ENCODE measurements at regions not wholly inside any gene's neighbourhood (a gene's known extent, or its start where the extent isn't known, plus 50 kb on each side); places are given as distances from the start of the nearest gene placed in this dataset.

- DNase-seq (no peak), ATAC-seq (no peak)
- H3K27me3 ChIP-seq (ENCODE audit: insufficient read depth in 3 of 3, low read length in 2 of 3), result no peaks in the 10 kb centered on the region
- no peaks in the 10 kb centered on the region for H3K9me3 ChIP-seq
- H3K4me3 ChIP-seq, result no peak overlapping the region
- intact Hi-C loops (cut with DNase I), result no loop called here
- 92 to 96% (median 95%) methylated on average over 2 of the region's 2 CpGs for WGBS, 3 donors
- H3K4me1 ChIP-seq, result no peaks in the 10 kb centered on the region
- TF ChIP-seq, protein P1, sequence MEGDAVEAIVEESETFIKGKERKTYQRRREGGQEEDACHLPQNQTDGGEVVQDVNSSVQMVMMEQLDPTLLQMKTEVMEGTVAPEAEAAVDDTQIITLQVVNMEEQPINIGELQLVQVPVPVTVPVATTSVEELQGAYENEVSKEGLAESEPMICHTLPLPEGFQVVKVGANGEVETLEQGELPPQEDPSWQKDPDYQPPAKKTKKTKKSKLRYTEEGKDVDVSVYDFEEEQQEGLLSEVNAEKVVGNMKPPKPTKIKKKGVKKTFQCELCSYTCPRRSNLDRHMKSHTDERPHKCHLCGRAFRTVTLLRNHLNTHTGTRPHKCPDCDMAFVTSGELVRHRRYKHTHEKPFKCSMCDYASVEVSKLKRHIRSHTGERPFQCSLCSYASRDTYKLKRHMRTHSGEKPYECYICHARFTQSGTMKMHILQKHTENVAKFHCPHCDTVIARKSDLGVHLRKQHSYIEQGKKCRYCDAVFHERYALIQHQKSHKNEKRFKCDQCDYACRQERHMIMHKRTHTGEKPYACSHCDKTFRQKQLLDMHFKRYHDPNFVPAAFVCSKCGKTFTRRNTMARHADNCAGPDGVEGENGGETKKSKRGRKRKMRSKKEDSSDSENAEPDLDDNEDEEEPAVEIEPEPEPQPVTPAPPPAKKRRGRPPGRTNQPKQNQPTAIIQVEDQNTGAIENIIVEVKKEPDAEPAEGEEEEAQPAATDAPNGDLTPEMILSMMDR (IDR thresholded peaks at IDR 0.05), result no peak
- H3K36me3 ChIP-seq (ENCODE audit: insufficient read depth in 1 of 2, low read depth in 1 of 2), result no peaks in the 10 kb centered on the region
- no peak overlapping the region for H3K27ac ChIP-seq
Observed at GRCh38 chr1:60672449-60672848, 409.9 kb upstream of the NFIA start.

DNA sequence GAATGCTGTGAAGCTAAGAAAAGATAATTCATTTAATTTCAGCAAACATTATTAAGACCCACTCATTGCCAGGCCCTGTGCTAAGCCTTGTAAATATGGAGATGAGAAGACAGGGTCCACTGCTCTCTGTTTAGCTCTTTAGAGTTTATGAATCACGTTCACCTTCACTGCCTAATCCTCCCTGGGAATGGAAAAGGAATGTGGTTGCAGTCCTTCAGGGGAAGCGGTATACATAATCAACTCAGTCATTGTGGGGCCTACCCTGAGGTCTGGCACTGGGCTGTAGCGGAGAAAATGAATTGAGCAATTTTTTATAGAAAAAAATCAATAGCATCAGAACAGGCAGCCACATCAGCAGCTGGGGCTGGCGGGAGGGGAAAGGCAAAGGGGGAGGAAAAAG is 412.1 kb upstream of the NFIA start:
- DNase-seq (no peak), ATAC-seq (no peak)
- H3K9me3 ChIP-seq, result no peaks in the 10 kb centered on the region
- intact Hi-C loops (cut with DNase I), result no loop called here
- H3K27ac ChIP-seq, result no peak overlapping the region
- TF ChIP-seq, protein P1 (IDR thresholded peaks at IDR 0.05), result no peak
- H3K27me3 ChIP-seq (ENCODE audit: insufficient read depth in 3 of 3, low read length in 2 of 3), result no peaks in the 10 kb centered on the region
- H3K4me3 ChIP-seq, result no peak overlapping the region
- no peaks in the 10 kb centered on the region for H3K36me3 ChIP-seq (ENCODE audit: insufficient read depth in 1 of 2, low read depth in 1 of 2)
- H3K4me1 ChIP-seq, result no peaks in the 10 kb centered on the region
- WGBS, 3 donors, result 87 to 94% (median 93%) methylated on average over 4 of the region's 4 CpGs

DNA sequence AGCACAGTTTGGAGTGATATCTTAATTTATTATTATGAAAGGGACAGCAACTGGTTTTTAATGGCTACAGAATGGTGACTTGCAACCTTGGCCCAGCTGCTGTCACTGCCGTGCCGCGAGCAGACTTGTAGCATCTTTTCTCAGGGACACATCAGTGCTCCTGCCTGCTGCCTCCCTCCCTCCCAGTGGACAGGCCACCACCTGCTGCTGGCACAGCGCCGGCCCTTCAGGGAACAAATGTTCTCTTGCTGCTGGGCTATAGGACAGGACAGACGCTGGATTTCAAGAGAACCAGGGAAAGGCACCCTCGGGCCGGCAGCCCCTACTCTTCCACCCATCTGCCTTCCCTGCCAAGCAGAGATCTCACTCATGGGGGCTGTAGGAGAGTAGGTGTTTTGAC is 413.8 kb upstream of the NFIA start:
- WGBS, 3 donors, result 34 to 39% (median 39%) methylated on average over 8 of the region's 8 CpGs
- Histone ChIP-seq H3K36me3 (ENCODE audit: insufficient read depth in 1 of 2, low read depth in 1 of 2) (no peaks in the 10 kb centered on the region), H3K27ac (no peak overlapping the region), H3K9me3 (no peaks in the 10 kb centered on the region), H3K27me3 (ENCODE audit: insufficient read depth in 3 of 3, low read length in 2 of 3) (no peaks in the 10 kb centered on the region), H3K4me3 (no peak overlapping the region), H3K4me1 (no peaks in the 10 kb centered on the region)
- peak in 1 of 2 donors; percentile 44 for DNase-seq
- intact Hi-C loops (cut with DNase I), result no loop called here
- TF ChIP-seq, protein P1 (IDR thresholded peaks at IDR 0.05), result no peak
- no peak for ATAC-seq

GRCh38 chr1:60665311-60665710 is 417.1 kb upstream of the NFIA start:
- Histone ChIP-seq H3K4me3 (no peak overlapping the region), H3K9me3 (no peaks in the 10 kb centered on the region), H3K27me3 (ENCODE audit: insufficient read depth in 3 of 3, low read length in 2 of 3) (no peaks in the 10 kb centered on the region), H3K27ac (no peak overlapping the region), H3K36me3 (ENCODE audit: insufficient read depth in 1 of 2, low read depth in 1 of 2) (no peaks in the 10 kb centered on the region), H3K4me1 (no peaks in the 10 kb centered on the region)
- intact Hi-C loops (cut with DNase I), result no loop called here
- TF ChIP-seq, protein P1 (IDR thresholded peaks at IDR 0.05), result no peak
- ATAC-seq (no peak), DNase-seq (no peak)
- 84 to 97% (median 93%) methylated on average over 1 of the region's 1 CpG for WGBS, 3 donors

DNA sequence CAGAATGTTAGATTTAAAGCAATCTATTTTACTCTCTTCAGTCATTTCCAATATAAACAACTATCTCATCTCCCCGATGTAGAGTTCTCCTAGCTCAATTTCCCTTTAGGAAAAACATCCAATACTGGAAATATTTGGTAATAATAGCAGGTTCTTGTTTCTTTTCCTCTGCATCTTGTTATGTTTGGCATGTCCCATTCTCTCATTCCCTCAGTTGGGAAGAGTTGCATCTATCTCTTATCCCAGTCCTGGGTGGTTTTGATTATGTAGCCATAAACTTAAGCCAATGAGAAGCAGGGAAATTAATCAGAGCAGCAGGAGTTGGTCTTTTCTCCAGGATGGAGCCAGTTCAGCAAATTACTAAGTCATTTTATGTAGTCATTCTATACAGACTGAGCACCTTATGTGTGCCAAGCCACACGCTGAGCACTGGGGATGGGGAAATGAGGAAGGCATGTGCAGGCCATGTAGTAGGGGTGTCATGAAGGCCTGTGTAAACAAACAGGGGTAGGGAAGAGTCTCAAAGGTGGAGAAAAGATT is 418.2 kb upstream of the NFIA start:
- H3K4me3 ChIP-seq, result no peak overlapping the region
- intact Hi-C loops (cut with DNase I), result no loop called here
- 76 to 84% (median 78%) methylated on average over 2 of the region's 2 CpGs for WGBS, 3 donors
- TF ChIP-seq, protein P1 (IDR thresholded peaks at IDR 0.05), result no peak
- no peaks in the 10 kb centered on the region for H3K36me3 ChIP-seq (ENCODE audit: insufficient read depth in 1 of 2, low read depth in 1 of 2)
- no peaks in the 10 kb centered on the region for H3K27me3 ChIP-seq (ENCODE audit: insufficient read depth in 3 of 3, low read length in 2 of 3)
- ATAC-seq (no peak), DNase-seq (no peak)
- H3K27ac ChIP-seq, result no peak overlapping the region
- no peaks in the 10 kb centered on the region for H3K4me1 ChIP-seq
- no peaks in the 10 kb centered on the region for H3K9me3 ChIP-seq

All from psoas muscle (tissue), 7 donors.